PFSK-1 (cell line): ENCODE measurements at regions not wholly inside any gene's neighbourhood (a gene's known extent, or its start where the extent isn't known, plus 50 kb on each side); places are given as distances from the start of the nearest gene placed in this dataset.

Source experiments
- FOXP2 ChIP-seq: optimal IDR thresholded peaks from 2 replicates; pipeline ENCODE3; 2011; ENCODE audit warnings: borderline replicate concordance, control low read depth, inconsistent platforms; ENCODE audit not compliant: insufficient read depth; ENCODE audit errors: extremely low read length, extremely low read depth
- POLR2AphosphoS5 ChIP-seq: IDR thresholded peaks from 2 replicates; pipeline ENCODE4 v1.6.1; 2012; ENCODE audit warnings: low read depth, mild to moderate bottlenecking, control low read depth, low read length, moderate library complexity
- SIN3A ChIP-seq: IDR thresholded peaks from 2 replicates; pipeline ENCODE4 v1.6.1; 2012; ENCODE audit warnings: mild to moderate bottlenecking, low read length, moderate library complexity, borderline replicate concordance; ENCODE audit not compliant: insufficient read depth
- TAF1 ChIP-seq: IDR thresholded peaks from 2 replicates; pipeline ENCODE4 v1.6.1; 2012; ENCODE audit warnings: low read length, control low read depth, borderline replicate concordance; ENCODE audit not compliant: insufficient read depth
- TF ChIP-seq, protein P1 (sequence below), 2 experiments: IDR thresholded peaks; 2 replicates each; pipeline versions ENCODE4 v1.6.1 to v1.8.0; 2011 to 2012; ENCODE audit warnings: low read depth in 2 of 2, low read length in 2 of 2, control low read depth in 1 of 2, inconsistent platforms in 1 of 2, mild to moderate bottlenecking in 1 of 2, moderate library complexity in 1 of 2; ENCODE audit not compliant: insufficient read depth in 1 of 2

DNA sequence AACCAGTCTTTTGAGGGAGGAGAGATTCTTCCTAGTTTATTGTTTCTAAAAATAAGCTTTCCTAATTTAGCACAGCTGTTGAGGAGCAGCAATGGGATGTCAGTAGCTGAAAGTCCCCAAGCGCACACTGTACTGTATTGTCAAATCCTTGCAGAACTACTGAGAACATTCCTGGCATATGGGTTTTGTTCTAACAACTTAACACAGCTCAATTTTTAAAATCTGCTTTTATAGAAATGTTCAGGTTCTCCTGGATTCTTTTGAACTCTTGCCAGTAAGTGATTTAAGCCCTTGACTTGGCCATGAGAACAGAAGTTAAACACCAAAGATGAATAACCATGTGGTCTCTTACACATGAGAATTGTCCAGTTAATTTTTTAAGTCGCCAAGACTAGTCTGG lies 218.6 kb downstream of the FAT3 start:
- TF ChIP-seq POLR2AphosphoS5 (no peak), SIN3A (no peak), TAF1 (no peak), FOXP2 (no peak)
- TF ChIP-seq, protein P1, sequence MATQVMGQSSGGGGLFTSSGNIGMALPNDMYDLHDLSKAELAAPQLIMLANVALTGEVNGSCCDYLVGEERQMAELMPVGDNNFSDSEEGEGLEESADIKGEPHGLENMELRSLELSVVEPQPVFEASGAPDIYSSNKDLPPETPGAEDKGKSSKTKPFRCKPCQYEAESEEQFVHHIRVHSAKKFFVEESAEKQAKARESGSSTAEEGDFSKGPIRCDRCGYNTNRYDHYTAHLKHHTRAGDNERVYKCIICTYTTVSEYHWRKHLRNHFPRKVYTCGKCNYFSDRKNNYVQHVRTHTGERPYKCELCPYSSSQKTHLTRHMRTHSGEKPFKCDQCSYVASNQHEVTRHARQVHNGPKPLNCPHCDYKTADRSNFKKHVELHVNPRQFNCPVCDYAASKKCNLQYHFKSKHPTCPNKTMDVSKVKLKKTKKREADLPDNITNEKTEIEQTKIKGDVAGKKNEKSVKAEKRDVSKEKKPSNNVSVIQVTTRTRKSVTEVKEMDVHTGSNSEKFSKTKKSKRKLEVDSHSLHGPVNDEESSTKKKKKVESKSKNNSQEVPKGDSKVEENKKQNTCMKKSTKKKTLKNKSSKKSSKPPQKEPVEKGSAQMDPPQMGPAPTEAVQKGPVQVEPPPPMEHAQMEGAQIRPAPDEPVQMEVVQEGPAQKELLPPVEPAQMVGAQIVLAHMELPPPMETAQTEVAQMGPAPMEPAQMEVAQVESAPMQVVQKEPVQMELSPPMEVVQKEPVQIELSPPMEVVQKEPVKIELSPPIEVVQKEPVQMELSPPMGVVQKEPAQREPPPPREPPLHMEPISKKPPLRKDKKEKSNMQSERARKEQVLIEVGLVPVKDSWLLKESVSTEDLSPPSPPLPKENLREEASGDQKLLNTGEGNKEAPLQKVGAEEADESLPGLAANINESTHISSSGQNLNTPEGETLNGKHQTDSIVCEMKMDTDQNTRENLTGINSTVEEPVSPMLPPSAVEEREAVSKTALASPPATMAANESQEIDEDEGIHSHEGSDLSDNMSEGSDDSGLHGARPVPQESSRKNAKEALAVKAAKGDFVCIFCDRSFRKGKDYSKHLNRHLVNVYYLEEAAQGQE (IDR thresholded peaks at IDR 0.05; ENCODE audit: insufficient read depth in 1 of 2, low read depth in 2 of 2, low read length in 2 of 2), result no peak

DNA sequence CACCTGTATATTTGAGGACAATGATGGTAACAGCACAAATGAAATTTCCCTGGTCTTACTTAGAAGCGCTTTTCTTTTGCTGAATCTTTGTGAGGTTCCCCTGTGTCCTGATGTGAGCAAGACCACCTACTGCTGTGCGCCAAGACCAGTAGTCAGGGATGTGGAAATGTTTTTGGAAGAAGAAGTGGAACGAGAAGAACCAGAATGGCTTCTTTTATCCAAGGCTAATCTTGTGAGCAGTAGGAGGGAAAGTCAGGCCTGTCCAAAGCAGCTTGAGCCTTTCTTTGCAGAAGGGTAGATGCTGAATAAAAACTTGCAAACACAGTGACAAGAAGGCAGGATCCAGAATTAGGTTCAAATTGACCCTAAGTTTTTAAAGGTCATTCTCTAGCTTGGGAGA lies 223.0 kb downstream of the FAT3 start:
- TF ChIP-seq POLR2AphosphoS5 (no peak), TAF1 (no peak), FOXP2 (no peak), SIN3A (no peak)
- TF ChIP-seq, protein P1 (IDR thresholded peaks at IDR 0.05; ENCODE audit: insufficient read depth in 1 of 2, low read depth in 2 of 2, low read length in 2 of 2), result no peak

DNA sequence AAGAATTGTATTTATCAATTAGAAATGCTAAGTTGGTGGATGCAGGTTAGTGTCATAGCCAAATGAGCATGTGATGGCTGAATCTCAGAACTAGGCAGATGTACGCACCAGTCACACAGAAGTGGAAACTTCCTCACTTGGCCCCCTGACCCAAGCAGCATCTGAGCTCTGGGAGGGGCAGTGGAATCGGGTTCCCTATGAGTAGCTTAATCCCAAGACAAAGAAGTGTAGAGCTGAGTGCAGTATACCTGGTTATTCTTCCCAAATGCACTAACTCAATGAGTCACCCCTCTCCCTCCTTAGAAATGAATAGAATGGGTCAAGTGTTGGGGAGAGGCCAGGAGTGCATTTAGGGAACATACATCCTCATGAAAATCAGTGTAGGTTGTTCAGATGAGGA lies 224.6 kb downstream of the FAT3 start:
- no peak for TF ChIP-seq POLR2AphosphoS5

DNA sequence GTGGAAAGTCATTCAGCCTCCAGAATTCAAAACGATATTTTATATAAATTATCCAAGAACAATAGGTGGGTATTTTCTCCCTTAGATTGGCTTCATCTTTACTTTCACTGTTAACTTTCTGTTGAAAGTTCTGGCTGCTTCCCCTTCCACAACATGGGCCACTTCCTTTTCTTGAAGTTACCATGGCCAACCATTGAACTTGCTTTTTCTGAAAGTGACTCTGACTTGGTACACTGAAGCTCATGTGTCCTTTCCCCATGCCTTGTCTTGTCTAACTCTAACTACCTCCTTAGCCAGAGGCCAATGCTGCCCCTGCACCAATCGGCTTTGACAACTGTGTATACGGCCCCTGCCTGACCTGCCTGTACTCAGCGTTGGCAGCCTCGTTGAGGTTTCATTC lies 225.2 kb downstream of the FAT3 start:
- no peak for TF ChIP-seq SIN3A
- no peak for TF ChIP-seq FOXP2
- TF ChIP-seq POLR2AphosphoS5, result no peak
- TF ChIP-seq, protein P1 (IDR thresholded peaks at IDR 0.05; ENCODE audit: insufficient read depth in 1 of 2, low read depth in 2 of 2, low read length in 2 of 2), result no peak
- no peak for TF ChIP-seq TAF1

DNA sequence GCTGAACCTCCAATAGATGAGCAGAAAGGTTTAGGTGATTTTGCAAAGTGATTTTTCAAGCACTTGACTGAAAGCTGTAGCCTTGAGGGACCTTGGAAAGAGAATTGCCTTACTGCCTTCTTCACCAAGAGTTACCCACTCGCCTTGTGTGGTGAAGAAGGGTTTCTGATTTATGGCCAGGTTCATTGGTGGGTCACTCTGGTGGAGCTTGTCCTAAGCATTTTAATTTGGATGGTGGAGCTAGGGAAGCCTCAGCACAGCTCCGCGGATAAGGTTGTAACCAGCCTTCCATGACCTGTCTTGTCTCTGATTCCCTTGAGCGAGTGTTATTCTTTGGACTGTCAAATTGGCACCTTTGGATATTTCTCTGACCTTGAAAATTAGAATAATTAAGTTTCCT lies 226.4 kb downstream of the FAT3 start:
- TF ChIP-seq, protein P1 (IDR thresholded peaks at IDR 0.05; ENCODE audit: insufficient read depth in 1 of 2, low read depth in 2 of 2, low read length in 2 of 2), result no peak
- TF ChIP-seq TAF1 (no peak), SIN3A (no peak), FOXP2 (no peak), POLR2AphosphoS5 (no peak)
